Keratinocyte (primary cell): ENCODE measurements at regions not wholly inside any gene's neighbourhood (a gene's known extent, or its start where the extent isn't known, plus 50 kb on each side); places are given as distances from the start of the nearest gene placed in this dataset.

ENCODE experiments used
- DNase-seq: peaks from one replicate; pipeline ENCODE4 v3.0.0-alpha.2; 2011; ENCODE audit warnings: low read depth, missing footprints, low spot score
- FAIRE-seq: peaks from 2 replicates; lab custom pipeline; 2011; peaks lifted over from hg19 to GRCh38; lab: Jason Lieb, UNC
- H2AFZ ChIP-seq: 2 replicates; pipeline ENCODE4 v1.6.0; 2012; ENCODE audit warnings: low read length, control low read depth, inconsistent platforms; ENCODE audit not compliant: control insufficient read depth
- H3K27ac ChIP-seq: 2 replicates; pipeline ENCODE4 v1.5.1; 2011; ENCODE audit warnings: low read length; ENCODE audit not compliant: control insufficient read depth, insufficient read depth
- H3K27me3 ChIP-seq: 3 replicates; pipeline ENCODE4 v1.6.0; 2011; ENCODE audit warnings: low read length; ENCODE audit not compliant: control insufficient read depth, insufficient read depth; ENCODE audit errors: extremely low read depth
- H3K36me3 ChIP-seq, 2 experiments: 2 replicates in 1 of 2; 3 replicates in 1 of 2; pipeline ENCODE4 v1.5.1; 2011; ENCODE audit warnings: low read length in 2 of 2, mild to moderate bottlenecking in 1 of 2; ENCODE audit not compliant: control insufficient read depth in 2 of 2, insufficient read depth in 2 of 2; ENCODE audit errors: extremely low read depth in 1 of 2
- H3K4me1 ChIP-seq: 3 replicates; pipeline ENCODE4 v1.5.1; 2011; ENCODE audit warnings: low read length; ENCODE audit not compliant: control insufficient read depth, insufficient read depth; ENCODE audit errors: extremely low read depth
- H3K4me2 ChIP-seq: 3 replicates; pipeline ENCODE4 v1.6.0; 2011; ENCODE audit warnings: low read depth, low read length; ENCODE audit not compliant: control insufficient read depth, insufficient read depth; ENCODE audit errors: extremely low read depth
- H3K4me3 ChIP-seq, 3 experiments: fragments of 200-600 bp in 1 of 3; sonication (generic) in 1 of 3; 2 replicates in 2 of 3; 3 replicates in 1 of 3; pipeline ENCODE4 v1.5.1; 2011 to 2016; ENCODE audit warnings: low read length in 3 of 3, mild to moderate bottlenecking in 3 of 3, control low read depth in 2 of 3, inconsistent platforms in 1 of 3, low read depth in 1 of 3, mixed read lengths in 1 of 3, mixed run types in 1 of 3, moderate library complexity in 1 of 3; ENCODE audit not compliant: control insufficient read depth in 2 of 3, insufficient read depth in 2 of 3; ENCODE audit errors: extremely low read depth in 1 of 3
- H3K79me2 ChIP-seq: 2 replicates; pipeline ENCODE4 v1.6.0; 2012; ENCODE audit warnings: low read length; ENCODE audit not compliant: control insufficient read depth, insufficient read depth
- H3K9ac ChIP-seq: 3 replicates; pipeline ENCODE4 v1.6.0; 2011; ENCODE audit warnings: low read length; ENCODE audit not compliant: control insufficient read depth, insufficient read depth; ENCODE audit errors: extremely low read depth
- H3K9me1 ChIP-seq: 3 replicates; pipeline ENCODE4 v1.6.0; 2011; ENCODE audit warnings: low read length; ENCODE audit not compliant: control insufficient read depth, insufficient read depth; ENCODE audit errors: extremely low read depth
- H3K9me3 ChIP-seq: 2 replicates; pipeline ENCODE4 v1.5.1; 2012; ENCODE audit warnings: low read depth, low read length; ENCODE audit not compliant: control insufficient read depth
- H4K20me1 ChIP-seq: 3 replicates; pipeline ENCODE4 v1.6.0; 2011; ENCODE audit warnings: low read length; ENCODE audit not compliant: control insufficient read depth, insufficient read depth; ENCODE audit errors: extremely low read depth
- EZH2 ChIP-seq: IDR thresholded peaks from one replicate; pipeline ENCODE4 v1.6.1; 2012; ENCODE audit warnings: inconsistent platforms, mild to moderate bottlenecking, low read length, moderate library complexity
- dilution Hi-C: fragments of 300-500 bp; cut with MboI; formaldehyde crosslinking; loops from one replicate; pipeline ENCODE4 v1.7.0; 2020; ENCODE audit warnings: low sequenced_read_pairs; ENCODE audit not compliant: extremely low pct_ligation_motif_present
- TF ChIP-seq, protein P1 (sequence below), 3 experiments: IDR thresholded peaks in 1 of 3; conservative IDR thresholded peaks in 1 of 3; optimal IDR thresholded peaks in 1 of 3; 2 replicates in 2 of 3; 3 replicates in 1 of 3; pipeline versions ENCODE3 to v1.5.1; 2011; ENCODE audit warnings: low read length in 3 of 3, mild to moderate bottlenecking in 3 of 3, moderate library complexity in 2 of 3, control low read depth in 1 of 3, inconsistent platforms in 1 of 3; ENCODE audit not compliant: insufficient read depth in 2 of 3; ENCODE audit errors: extremely low read depth in 1 of 3

DNA sequence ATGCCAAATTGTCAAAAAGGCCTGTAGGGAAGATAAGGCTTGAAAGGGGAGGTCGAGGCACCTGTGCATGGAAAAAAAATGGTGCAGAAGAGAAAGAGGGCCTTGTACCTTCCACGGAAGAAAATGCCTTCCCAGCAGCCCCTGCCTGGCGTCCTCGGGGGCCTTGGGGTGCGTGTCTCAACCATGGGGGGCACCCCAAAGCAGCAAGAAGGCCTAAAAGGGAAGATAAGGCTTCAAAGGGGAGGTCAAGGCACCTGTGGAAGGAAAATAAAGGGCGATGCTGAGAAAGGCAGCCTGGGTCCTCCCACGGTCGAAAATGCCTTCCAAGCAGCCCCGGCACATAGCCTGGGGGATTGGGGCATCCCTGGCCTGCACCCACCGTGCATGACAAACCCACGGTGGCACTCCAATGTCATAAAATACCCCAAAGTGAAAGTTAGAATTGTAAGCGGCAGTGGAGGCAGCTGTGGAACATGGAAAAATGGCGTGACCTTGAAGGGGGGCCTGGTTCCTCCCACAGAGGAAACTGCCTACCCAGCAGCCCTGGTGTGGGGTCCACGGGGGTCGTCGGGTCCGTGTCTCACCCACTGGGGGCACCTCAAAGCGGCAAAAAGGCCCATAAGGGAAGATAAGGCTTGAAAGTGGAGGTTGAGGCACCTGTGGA is 275.0 kb downstream of the ALG10 start:
- no peaks in the 10 kb centered on the region for H3K9me1 ChIP-seq
- H2AFZ ChIP-seq = no peak overlapping the region
- no peaks in the 10 kb centered on the region for H3K4me1 ChIP-seq
- peaks cover 21% of the 10 kb centered on the region for H3K9me3 ChIP-seq
- H3K27me3 ChIP-seq = no peaks in the 10 kb centered on the region
- dilution Hi-C loops = no loop called here
- H3K4me2 ChIP-seq = no peak overlapping the region
- DNase-seq = no peak
- no peak overlapping the region for H3K4me3 ChIP-seq
- no peaks in the 10 kb centered on the region for H3K36me3 ChIP-seq
- TF ChIP-seq EZH2 = no peak
- TF ChIP-seq, protein P1, sequence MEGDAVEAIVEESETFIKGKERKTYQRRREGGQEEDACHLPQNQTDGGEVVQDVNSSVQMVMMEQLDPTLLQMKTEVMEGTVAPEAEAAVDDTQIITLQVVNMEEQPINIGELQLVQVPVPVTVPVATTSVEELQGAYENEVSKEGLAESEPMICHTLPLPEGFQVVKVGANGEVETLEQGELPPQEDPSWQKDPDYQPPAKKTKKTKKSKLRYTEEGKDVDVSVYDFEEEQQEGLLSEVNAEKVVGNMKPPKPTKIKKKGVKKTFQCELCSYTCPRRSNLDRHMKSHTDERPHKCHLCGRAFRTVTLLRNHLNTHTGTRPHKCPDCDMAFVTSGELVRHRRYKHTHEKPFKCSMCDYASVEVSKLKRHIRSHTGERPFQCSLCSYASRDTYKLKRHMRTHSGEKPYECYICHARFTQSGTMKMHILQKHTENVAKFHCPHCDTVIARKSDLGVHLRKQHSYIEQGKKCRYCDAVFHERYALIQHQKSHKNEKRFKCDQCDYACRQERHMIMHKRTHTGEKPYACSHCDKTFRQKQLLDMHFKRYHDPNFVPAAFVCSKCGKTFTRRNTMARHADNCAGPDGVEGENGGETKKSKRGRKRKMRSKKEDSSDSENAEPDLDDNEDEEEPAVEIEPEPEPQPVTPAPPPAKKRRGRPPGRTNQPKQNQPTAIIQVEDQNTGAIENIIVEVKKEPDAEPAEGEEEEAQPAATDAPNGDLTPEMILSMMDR (optimal IDR thresholded peaks at IDR 0.05 in 1 of 3, IDR thresholded peaks at IDR 0.05 in 1 of 3, conservative IDR thresholded peaks at IDR 0.05 in 1 of 3; ENCODE audit: extremely low read depth in 1 of 3, insufficient read depth in 2 of 3, low read length in 3 of 3) = no peak
- no peak overlapping the region for H3K9ac ChIP-seq
- H3K27ac ChIP-seq = no peak overlapping the region
- H4K20me1 ChIP-seq = no peaks in the 10 kb centered on the region
- no peaks in the 10 kb centered on the region for H3K79me2 ChIP-seq
- FAIRE-seq = no peak

DNA sequence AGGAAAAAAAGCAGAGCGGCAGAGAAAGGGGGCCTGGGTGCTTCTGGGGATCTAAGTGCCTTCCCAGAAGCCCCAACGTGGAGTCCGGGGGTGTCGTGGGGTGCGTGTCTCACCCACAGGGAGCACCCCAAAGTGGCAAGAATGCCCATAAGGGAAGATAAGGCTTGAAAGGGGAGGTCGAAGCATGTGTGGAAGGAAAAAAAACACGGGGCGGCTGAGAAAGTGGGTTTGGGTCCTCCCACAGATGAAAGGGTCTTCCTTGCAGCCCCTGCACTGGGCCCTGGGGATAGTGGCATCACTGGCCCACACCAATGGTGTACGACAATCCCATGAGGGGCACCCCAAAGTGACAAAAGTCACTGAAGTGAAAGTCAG is 275.5 kb downstream of the ALG10 start:
- Histone ChIP-seq H4K20me1 (no peaks in the 10 kb centered on the region), H3K9ac (no peak overlapping the region), H3K27ac (no peak overlapping the region), H3K27me3 (no peaks in the 10 kb centered on the region), H3K9me3 (peaks cover 21% of the 10 kb centered on the region), H3K36me3 (no peaks in the 10 kb centered on the region), H3K4me2 (no peak overlapping the region), H3K9me1 (no peaks in the 10 kb centered on the region), H2AFZ (no peak overlapping the region), H3K4me3 (no peak overlapping the region), H3K79me2 (no peaks in the 10 kb centered on the region), H3K4me1 (no peaks in the 10 kb centered on the region)
- dilution Hi-C loops = no loop called here
- FAIRE-seq (no peak), DNase-seq (no peak)
- TF ChIP-seq, protein P1 (optimal IDR thresholded peaks at IDR 0.05 in 1 of 3, IDR thresholded peaks at IDR 0.05 in 1 of 3, conservative IDR thresholded peaks at IDR 0.05 in 1 of 3; ENCODE audit: extremely low read depth in 1 of 3, insufficient read depth in 2 of 3, low read length in 3 of 3) = no peak
- TF ChIP-seq EZH2 = no peak
